HL-60 (cell line): ENCODE measurements at regions not wholly inside any gene's neighbourhood (a gene's known extent, or its start where the extent isn't known, plus 50 kb on each side); places are given as distances from the start of the nearest gene placed in this dataset.

Source experiments
- DNase-seq, 2 experiments: peaks; one replicate each; pipeline ENCODE4 v3.0.0-alpha.2; 2010 to 2020; ENCODE audit warnings: low read depth in 1 of 2, low spot score in 1 of 2
- H3K27ac ChIP-seq: fragments of 250-450 bp; sonication (Bioruptor Pico); replicated peaks from 2 replicates; pipeline ENCODE4 v1.5.1; 2020; ENCODE audit warnings: mild to moderate bottlenecking, moderate library complexity
- H3K27me3 ChIP-seq: fragments of 250-450 bp; sonication (Bioruptor Pico); 2 replicates; pipeline ENCODE4 v1.5.1; 2021; ENCODE audit warnings: mild to moderate bottlenecking, moderate library complexity; ENCODE audit not compliant: insufficient read depth, poor library complexity, severe bottlenecking
- H3K4me3 ChIP-seq: replicated peaks from 2 replicates; pipeline ENCODE4 v1.5.1; 2011; ENCODE audit warnings: mild to moderate bottlenecking, control low read depth, low read length; ENCODE audit not compliant: insufficient read depth
- CTCF ChIP-seq: IDR thresholded peaks from one replicate; pipeline ENCODE4 v1.5.1; 2011; ENCODE audit warnings: low read length, control low read depth, inconsistent platforms; ENCODE audit not compliant: insufficient read depth
- GABPA ChIP-seq: IDR thresholded peaks from 2 replicates; pipeline ENCODE4 v1.6.1; 2012; ENCODE audit warnings: low read depth
- POLR2AphosphoS5 ChIP-seq: IDR thresholded peaks from 2 replicates; pipeline ENCODE4 v1.6.1; 2012; ENCODE audit warnings: low read depth
- REST ChIP-seq: IDR thresholded peaks from 2 replicates; pipeline ENCODE4 v1.6.1; 2012; ENCODE audit warnings: low read depth; ENCODE audit not compliant: insufficient replicate concordance
- SPI1 ChIP-seq: IDR thresholded peaks from 2 replicates; pipeline ENCODE4 v1.6.1; 2012; ENCODE audit warnings: low read depth, mild to moderate bottlenecking, borderline replicate concordance

- DNase-seq = no peak
- no peaks in the 10 kb centered on the region for H3K27me3 ChIP-seq
- no peak overlapping the region for H3K27ac ChIP-seq
- H3K4me3 ChIP-seq = no peak overlapping the region
- TF ChIP-seq POLR2AphosphoS5 (no peak), SPI1 (peak; percentile 26; the same call in 1 of the 2 replicates)
These were observed 647.2 kb upstream of the FRG1 start for GRCh38 chr4:189293459-189293858.

- Histone ChIP-seq H3K27ac (no peak overlapping the region), H3K27me3 (no peaks in the 10 kb centered on the region), H3K4me3 (no peak overlapping the region)
- DNase-seq = no peak
- TF ChIP-seq SPI1 (no peak), CTCF (no peak), POLR2AphosphoS5 (no peak), GABPA (no peak), REST (no peak)
These were observed 646.1 kb upstream of the FRG1 start for GRCh38 chr4:189294574-189294973.

- no peak overlapping the region for H3K4me3 ChIP-seq
- TF ChIP-seq CTCF (no peak), POLR2AphosphoS5 (no peak), GABPA (no peak), SPI1 (no peak), REST (no peak)
- DNase-seq = no peak
- no peaks in the 10 kb centered on the region for H3K27me3 ChIP-seq
- no peak overlapping the region for H3K27ac ChIP-seq
These were observed 641.0 kb upstream of the FRG1 start for GRCh38 chr4:189299706-189300105.

GRCh38 chr4:189301692-189302091 lies 639.0 kb upstream of the FRG1 start:
- Histone ChIP-seq H3K27ac (no peak overlapping the region), H3K27me3 (no peaks in the 10 kb centered on the region), H3K4me3 (no peak overlapping the region)
- DNase-seq = no peak
- no peak for TF ChIP-seq CTCF
- TF ChIP-seq REST = no peak
- no peak for TF ChIP-seq GABPA
